Upper lobe of left lung (tissue), 4 donors: ENCODE measurements at regions not wholly inside any gene's neighbourhood (a gene's known extent, or its start where the extent isn't known, plus 50 kb on each side); places are given as distances from the start of the nearest gene placed in this dataset.

Experiments
- CTCF ChIP-seq, 6 experiments: fragments of 450-650 bp in 4 of 6; fragments of 200-600 bp in 2 of 6; sonication (generic) in 2 of 6; IDR thresholded peaks; one replicate each; pipeline ENCODE4 v1.5.1; 2016 to 2019; ENCODE audit warnings: antibody characterized with exemption in 6 of 6
- POLR2A ChIP-seq, 4 donors: fragments of 450-650 bp; IDR thresholded peaks; one replicate each; pipeline ENCODE4 v1.5.1; 2016 to 2017; ENCODE audit warnings: antibody characterized with exemption in 4 of 4, mild to moderate bottlenecking in 2 of 4
- POLR2AphosphoS5 ChIP-seq, 2 donors: sonication (generic); formaldehyde crosslinking; IDR thresholded peaks; one replicate each; pipeline ENCODE4 v1.5.1; 2017; ENCODE audit warnings: antibody characterized with exemption in 2 of 2

- TF ChIP-seq POLR2A (IDR thresholded peaks at IDR 0.05) (no peak), CTCF (IDR thresholded peaks at IDR 0.05) (no peak), POLR2AphosphoS5 (IDR thresholded peaks at IDR 0.05) (no peak)
Observed at GRCh38 chr6:6818078-6818639, 229.6 kb downstream of the LY86 start.
